Panc1 (cell line): ENCODE measurements at regions not wholly inside any gene's neighbourhood (a gene's known extent, or its start where the extent isn't known, plus 50 kb on each side); places are given as distances from the start of the nearest gene placed in this dataset.

Source experiments
- ATAC-seq: fragments of 200-7000 bp; cut with Tn5 transposase; 2 replicates; pipeline ENCODE4 v1.9.1; 2020; ENCODE audit warnings: mild to moderate bottlenecking, moderate library complexity
- BruUV-seq: library from RNA; stranded (reverse); fragments of 400-500 nt; replicated peaks from 2 replicates; lab custom pipeline; 2021; lab: Mats Ljungman, UMichigan
- CTCF ChIA-PET: fragments of 300-600 bp; sonication (Branson Sonifier 250); formaldehyde crosslinking; loops from one replicate; lab custom pipeline; 2022; ENCODE audit warnings: antibody characterized with exemption; lab: Charles Lee
- POLR2A ChIA-PET: fragments of 300-600 bp; sonication (Branson Sonifier 250); formaldehyde crosslinking; loops from one replicate; lab custom pipeline; 2022; ENCODE audit warnings: antibody characterized with exemption; lab: Charles Lee
- DNase-seq: peaks from one replicate; pipeline ENCODE4 v3.0.0-alpha.2; 2010; ENCODE audit warnings: low read depth, low spot score
- H3K27ac ChIP-seq: 2 replicates; pipeline ENCODE4 v1.5.1; 2011; ENCODE audit warnings: mild to moderate bottlenecking, low read length, inconsistent platforms
- H3K27me3 ChIP-seq: fragments of 200-500 bp; sonication (Bioruptor generic); 2 replicates; pipeline ENCODE4 v1.6.0; 2014; ENCODE audit warnings: low read length, inconsistent platforms; ENCODE audit not compliant: control insufficient read depth, insufficient read depth
- H3K36me3 ChIP-seq: fragments of 200-500 bp; sonication (Bioruptor generic); 2 replicates; pipeline ENCODE4 v1.5.1; 2014; ENCODE audit warnings: inconsistent platforms, mild to moderate bottlenecking, low read length, moderate library complexity; ENCODE audit not compliant: control insufficient read depth, insufficient read depth
- H3K4me1 ChIP-seq: 2 replicates; pipeline ENCODE4 v1.5.1; 2011; ENCODE audit warnings: inconsistent platforms, mild to moderate bottlenecking, low read length, moderate library complexity; ENCODE audit not compliant: control insufficient read depth, insufficient read depth
- H3K4me3 ChIP-seq, 2 experiments: 2 replicates each; pipeline ENCODE4 v1.5.1; 2011 to 2012; ENCODE audit warnings: low read depth in 2 of 2, low read length in 2 of 2, mild to moderate bottlenecking in 2 of 2, inconsistent platforms in 1 of 2, moderate library complexity in 1 of 2
- H3K9me3 ChIP-seq: fragments of 200-500 bp; sonication (Bioruptor generic); 2 replicates; pipeline ENCODE4 v1.5.1; 2014; ENCODE audit warnings: low read depth, mild to moderate bottlenecking, inconsistent platforms, low read length, moderate library complexity; ENCODE audit not compliant: control insufficient read depth, insufficient read depth
- CTCF ChIP-seq: fragments of 450-650 bp; IDR thresholded peaks from 2 replicates; pipeline ENCODE4 v1.5.1; 2017; ENCODE audit warnings: mild to moderate bottlenecking
- POLR2AphosphoS5 ChIP-seq: IDR thresholded peaks from 2 replicates; pipeline ENCODE4 v1.6.1; 2012; ENCODE audit warnings: mild to moderate bottlenecking, low read depth, low read length, moderate library complexity
- SIN3A ChIP-seq: IDR thresholded peaks from 2 replicates; pipeline ENCODE4 v1.6.1; 2012; ENCODE audit warnings: low read depth, mild to moderate bottlenecking, low read length, moderate library complexity, borderline replicate concordance; ENCODE audit not compliant: insufficient read depth
- TCF7L2 ChIP-seq: IDR thresholded peaks from 2 replicates; pipeline ENCODE4 v1.6.1; 2011; ENCODE audit warnings: mild to moderate bottlenecking, low read depth, low read length, inconsistent platforms
- in situ Hi-C: cut with HindIII; loops from 2 replicates; pipeline ENCODE4 v1.10.0; 2016; ENCODE audit warnings: low sequenced_read_pairs, low pct_unique_long_range_greater_than_20kb
- intact Hi-C: fragments of 100-400 bp; cut with micrococcal nuclease; formaldehyde crosslinking; loops from one replicate; pipeline ENCODE4 v1.10.0; 2022; ENCODE audit not compliant: unreplicated experiment
- TF ChIP-seq, protein P1 (sequence below), 2 experiments: IDR thresholded peaks; 2 replicates each; pipeline ENCODE4 v1.6.1; 2011 to 2012; ENCODE audit warnings: low read depth in 2 of 2, control low read depth in 1 of 2, low read length in 1 of 2, mild to moderate bottlenecking in 1 of 2, moderate library complexity in 1 of 2; ENCODE audit not compliant: insufficient read depth in 1 of 2

DNA sequence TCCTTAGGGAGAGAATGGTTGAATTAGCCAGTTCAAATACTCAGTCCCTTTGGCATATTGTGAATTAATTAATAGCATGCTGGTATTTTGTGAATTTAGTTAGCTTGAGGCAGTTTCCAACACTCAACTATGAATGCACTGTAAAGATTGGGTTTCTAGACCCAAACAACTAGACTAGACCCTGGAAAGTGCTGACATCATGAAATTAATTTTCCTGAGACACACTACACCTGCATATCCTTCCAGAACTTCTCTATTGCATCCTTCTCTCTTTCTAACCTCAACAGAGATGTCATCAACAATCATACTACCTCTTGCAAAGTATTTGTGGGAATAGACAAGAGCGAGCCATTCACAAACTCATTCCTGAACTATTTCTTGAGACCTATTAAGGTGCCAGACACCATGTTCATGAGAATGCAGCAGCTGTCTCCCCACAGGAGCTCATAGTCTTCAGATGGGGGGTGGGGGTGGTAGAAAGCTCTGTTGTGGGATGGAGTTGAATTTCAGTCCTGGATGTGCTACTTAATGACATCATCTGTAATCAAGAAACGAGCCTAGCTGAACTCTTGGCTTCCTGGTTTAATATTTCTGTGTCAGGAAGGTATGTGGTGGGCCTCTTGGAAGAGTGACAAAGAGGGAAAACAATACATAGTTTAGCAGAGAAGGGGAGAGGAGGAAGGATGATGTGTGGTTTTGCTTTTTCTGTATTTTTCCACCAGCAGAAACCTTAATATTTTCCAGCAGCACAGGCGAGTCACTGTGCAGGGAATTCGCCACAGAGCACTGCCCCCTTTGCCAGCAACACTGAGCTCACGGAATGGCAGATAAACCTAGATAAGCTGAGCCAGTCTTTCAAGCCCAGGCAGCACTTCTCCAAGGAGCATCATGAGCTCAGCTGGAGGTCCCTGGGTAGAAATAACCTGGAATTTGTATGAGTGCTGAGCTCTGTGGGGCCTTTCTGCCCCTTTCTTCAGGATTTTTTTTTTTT is 53.1 kb upstream of the CYSLTR2 start:
- no TSS peak for BruUV-seq
- Histone ChIP-seq H3K4me1 (no peaks in the 10 kb centered on the region), H3K27ac (no peak overlapping the region), H3K27me3 (no peaks in the 10 kb centered on the region), H3K36me3 (no peaks in the 10 kb centered on the region), H3K9me3 (no peaks in the 10 kb centered on the region), H3K4me3 (no peak overlapping the region)
- CTCF ChIA-PET = no interaction called here
- no peak for DNase-seq
- POLR2A ChIA-PET = no interaction called here
- no peak for TF ChIP-seq TCF7L2
- no peak for TF ChIP-seq SIN3A
- TF ChIP-seq, protein P1, sequence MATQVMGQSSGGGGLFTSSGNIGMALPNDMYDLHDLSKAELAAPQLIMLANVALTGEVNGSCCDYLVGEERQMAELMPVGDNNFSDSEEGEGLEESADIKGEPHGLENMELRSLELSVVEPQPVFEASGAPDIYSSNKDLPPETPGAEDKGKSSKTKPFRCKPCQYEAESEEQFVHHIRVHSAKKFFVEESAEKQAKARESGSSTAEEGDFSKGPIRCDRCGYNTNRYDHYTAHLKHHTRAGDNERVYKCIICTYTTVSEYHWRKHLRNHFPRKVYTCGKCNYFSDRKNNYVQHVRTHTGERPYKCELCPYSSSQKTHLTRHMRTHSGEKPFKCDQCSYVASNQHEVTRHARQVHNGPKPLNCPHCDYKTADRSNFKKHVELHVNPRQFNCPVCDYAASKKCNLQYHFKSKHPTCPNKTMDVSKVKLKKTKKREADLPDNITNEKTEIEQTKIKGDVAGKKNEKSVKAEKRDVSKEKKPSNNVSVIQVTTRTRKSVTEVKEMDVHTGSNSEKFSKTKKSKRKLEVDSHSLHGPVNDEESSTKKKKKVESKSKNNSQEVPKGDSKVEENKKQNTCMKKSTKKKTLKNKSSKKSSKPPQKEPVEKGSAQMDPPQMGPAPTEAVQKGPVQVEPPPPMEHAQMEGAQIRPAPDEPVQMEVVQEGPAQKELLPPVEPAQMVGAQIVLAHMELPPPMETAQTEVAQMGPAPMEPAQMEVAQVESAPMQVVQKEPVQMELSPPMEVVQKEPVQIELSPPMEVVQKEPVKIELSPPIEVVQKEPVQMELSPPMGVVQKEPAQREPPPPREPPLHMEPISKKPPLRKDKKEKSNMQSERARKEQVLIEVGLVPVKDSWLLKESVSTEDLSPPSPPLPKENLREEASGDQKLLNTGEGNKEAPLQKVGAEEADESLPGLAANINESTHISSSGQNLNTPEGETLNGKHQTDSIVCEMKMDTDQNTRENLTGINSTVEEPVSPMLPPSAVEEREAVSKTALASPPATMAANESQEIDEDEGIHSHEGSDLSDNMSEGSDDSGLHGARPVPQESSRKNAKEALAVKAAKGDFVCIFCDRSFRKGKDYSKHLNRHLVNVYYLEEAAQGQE (IDR thresholded peaks at IDR 0.05; ENCODE audit: insufficient read depth in 1 of 2, low read depth in 2 of 2, low read length in 1 of 2) = no peak
- no peak for TF ChIP-seq POLR2AphosphoS5
- TF ChIP-seq CTCF = no peak
- intact Hi-C loops (no loop called here), in situ Hi-C loops (no loop called here)
- no peak for ATAC-seq

DNA sequence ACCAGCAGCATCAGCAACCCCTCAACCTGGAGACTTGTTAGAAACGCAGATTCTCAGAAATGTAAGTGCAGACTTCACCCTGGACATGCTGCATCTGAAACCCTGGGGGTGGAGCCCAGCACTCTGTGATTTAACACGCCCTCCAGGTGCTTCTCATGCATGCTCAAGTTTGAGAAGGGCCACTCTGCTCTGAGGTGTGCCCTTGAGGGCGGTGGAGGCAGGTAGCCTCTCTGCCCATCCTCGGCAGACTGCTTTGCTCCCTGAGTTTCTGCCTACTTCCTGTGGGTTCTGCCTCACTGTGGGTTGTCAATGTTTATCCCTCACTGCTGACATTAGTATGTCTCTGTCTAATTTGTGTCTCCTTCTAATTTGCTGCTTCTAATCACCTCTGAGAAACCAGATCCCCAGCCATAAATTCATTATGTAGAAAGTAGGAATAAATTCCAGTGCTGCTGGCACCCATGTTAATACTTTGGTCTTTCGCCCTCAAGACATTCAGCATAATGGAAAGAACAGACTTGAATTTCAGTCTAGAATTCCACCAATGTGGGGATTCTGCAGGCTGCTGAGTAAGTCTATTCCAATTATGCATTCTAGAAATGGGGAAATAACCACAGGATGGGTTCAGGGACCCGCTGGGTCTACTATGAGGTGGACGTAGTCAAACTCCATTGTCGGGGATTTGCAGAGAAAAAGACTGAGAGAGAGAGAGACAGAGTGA is 51.3 kb upstream of the CYSLTR2 start:
- H3K36me3 ChIP-seq = no peaks in the 10 kb centered on the region
- ChIA-PET CTCF (no interaction called here), POLR2A (no interaction called here)
- no peaks in the 10 kb centered on the region for H3K27me3 ChIP-seq
- no TSS peak for BruUV-seq
- ATAC-seq = no peak
- H3K9me3 ChIP-seq = no peaks in the 10 kb centered on the region
- H3K4me3 ChIP-seq = no peak overlapping the region
- no peak overlapping the region for H3K27ac ChIP-seq
- no peaks in the 10 kb centered on the region for H3K4me1 ChIP-seq
- DNase-seq = no peak
- intact Hi-C loops = no loop called here
- in situ Hi-C loops = no loop called here
- TF ChIP-seq SIN3A (no peak), TCF7L2 (no peak), CTCF (no peak), POLR2AphosphoS5 (no peak)
- TF ChIP-seq, protein P1 (IDR thresholded peaks at IDR 0.05; ENCODE audit: insufficient read depth in 1 of 2, low read depth in 2 of 2, low read length in 1 of 2) = no peak
